NB4 (cell line): ENCODE measurements at regions not wholly inside any gene's neighbourhood (a gene's known extent, or its start where the extent isn't known, plus 50 kb on each side); places are given as distances from the start of the nearest gene placed in this dataset.
A peak's percentile ranks its signal among the peaks of the same experiment; 100 is the strongest.

Experiments used
- DNase-seq: peaks from one replicate; pipeline ENCODE4 v3.0.0; 2010; ENCODE audit warnings: low read depth
- H3K4me3 ChIP-seq: one replicate; pipeline ENCODE4 v1.5.1; 2011; ENCODE audit warnings: mild to moderate bottlenecking, low read depth, low read length, moderate library complexity
- MYC ChIP-seq: IDR thresholded peaks from 2 replicates; pipeline ENCODE4 v1.6.1; 2011; ENCODE audit warnings: low read depth, low read length
- POLR2A ChIP-seq: IDR thresholded peaks from 2 replicates; pipeline ENCODE4 v1.6.1; 2011; ENCODE audit warnings: mild to moderate bottlenecking; ENCODE audit not compliant: insufficient read length; ENCODE audit errors: extremely low read depth
- TF ChIP-seq, protein P1 (sequence below): IDR thresholded peaks from one replicate; pipeline ENCODE4 v1.5.1; 2012; ENCODE audit warnings: low read depth, low read length
- TF ChIP-seq, protein P2 (sequence below): IDR thresholded peaks from 2 replicates; pipeline ENCODE4 v1.6.1; 2011; ENCODE audit warnings: low read depth, low read length

DNA sequence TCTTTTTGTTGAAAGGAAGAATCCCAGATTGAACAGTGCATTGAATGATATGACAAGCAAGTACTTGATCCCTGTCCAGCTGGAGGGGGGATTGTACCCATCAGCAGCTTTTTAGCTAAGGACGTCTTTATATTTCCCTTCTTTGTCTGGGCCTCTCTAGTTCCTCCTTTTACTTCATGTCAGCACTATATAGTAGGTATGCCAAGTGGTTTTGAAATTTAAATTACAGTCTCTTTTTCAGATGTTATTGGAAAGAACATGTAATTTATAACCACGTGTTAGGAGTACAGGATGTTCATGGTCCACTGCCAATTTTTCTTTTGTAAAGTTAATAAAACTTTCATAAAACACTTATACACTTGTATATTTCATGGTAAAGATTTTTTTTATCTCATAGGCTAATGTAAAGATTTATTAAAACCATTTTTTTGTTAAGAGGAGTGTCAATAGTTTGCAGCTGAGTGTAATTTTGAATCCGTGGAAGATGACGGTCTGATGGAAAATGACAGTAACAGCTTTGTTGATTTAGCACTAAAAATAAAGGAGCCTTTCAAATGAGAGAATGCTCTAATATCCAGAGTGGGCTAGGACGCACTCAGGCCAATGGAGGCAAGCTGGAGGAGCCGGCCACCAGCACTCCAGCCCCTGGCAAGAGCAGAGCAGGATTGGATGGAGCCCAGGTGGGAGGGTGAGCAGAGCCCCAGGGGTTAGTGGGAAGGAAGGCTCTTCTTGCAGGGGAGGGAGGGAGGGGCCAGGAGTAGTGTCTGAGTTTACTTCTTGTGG lies 488.3 kb downstream of the INSC start:
- TF ChIP-seq, protein P1, sequence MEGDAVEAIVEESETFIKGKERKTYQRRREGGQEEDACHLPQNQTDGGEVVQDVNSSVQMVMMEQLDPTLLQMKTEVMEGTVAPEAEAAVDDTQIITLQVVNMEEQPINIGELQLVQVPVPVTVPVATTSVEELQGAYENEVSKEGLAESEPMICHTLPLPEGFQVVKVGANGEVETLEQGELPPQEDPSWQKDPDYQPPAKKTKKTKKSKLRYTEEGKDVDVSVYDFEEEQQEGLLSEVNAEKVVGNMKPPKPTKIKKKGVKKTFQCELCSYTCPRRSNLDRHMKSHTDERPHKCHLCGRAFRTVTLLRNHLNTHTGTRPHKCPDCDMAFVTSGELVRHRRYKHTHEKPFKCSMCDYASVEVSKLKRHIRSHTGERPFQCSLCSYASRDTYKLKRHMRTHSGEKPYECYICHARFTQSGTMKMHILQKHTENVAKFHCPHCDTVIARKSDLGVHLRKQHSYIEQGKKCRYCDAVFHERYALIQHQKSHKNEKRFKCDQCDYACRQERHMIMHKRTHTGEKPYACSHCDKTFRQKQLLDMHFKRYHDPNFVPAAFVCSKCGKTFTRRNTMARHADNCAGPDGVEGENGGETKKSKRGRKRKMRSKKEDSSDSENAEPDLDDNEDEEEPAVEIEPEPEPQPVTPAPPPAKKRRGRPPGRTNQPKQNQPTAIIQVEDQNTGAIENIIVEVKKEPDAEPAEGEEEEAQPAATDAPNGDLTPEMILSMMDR, result no peak
- TF ChIP-seq MYC (no peak), POLR2A (no peak)
- TF ChIP-seq, protein P2, sequence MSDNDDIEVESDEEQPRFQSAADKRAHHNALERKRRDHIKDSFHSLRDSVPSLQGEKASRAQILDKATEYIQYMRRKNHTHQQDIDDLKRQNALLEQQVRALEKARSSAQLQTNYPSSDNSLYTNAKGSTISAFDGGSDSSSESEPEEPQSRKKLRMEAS, result 0 out of 2 replicates have a peak, but pooled peaks have one; percentile 7
- no peak for DNase-seq
- no peak overlapping the region for H3K4me3 ChIP-seq

DNA sequence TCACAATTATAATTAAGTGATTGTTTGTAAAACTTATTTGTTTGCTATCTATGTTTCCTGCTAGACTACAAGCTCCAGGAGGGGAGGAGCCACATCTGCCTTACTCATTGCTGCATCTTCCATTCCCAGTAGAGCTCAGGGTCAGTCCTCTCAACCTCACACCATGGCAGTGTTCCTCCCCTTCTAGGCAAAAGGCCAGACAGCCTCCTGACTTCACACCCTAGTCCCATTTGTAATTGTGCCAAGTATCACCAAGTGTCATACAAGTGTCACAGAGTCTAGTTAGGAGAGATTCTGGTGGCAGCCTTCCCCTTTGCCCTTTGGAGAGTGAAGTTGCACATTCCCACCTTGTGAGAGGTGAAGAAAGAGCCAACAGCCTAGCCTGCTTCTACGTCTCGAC lies 490.4 kb downstream of the INSC start:
- TF ChIP-seq POLR2A (no peak), MYC (no peak)
- TF ChIP-seq, protein P2, result no peak
- TF ChIP-seq, protein P1, result no peak
- H3K4me3 ChIP-seq, result no peak overlapping the region
- DNase-seq, result no peak

DNA sequence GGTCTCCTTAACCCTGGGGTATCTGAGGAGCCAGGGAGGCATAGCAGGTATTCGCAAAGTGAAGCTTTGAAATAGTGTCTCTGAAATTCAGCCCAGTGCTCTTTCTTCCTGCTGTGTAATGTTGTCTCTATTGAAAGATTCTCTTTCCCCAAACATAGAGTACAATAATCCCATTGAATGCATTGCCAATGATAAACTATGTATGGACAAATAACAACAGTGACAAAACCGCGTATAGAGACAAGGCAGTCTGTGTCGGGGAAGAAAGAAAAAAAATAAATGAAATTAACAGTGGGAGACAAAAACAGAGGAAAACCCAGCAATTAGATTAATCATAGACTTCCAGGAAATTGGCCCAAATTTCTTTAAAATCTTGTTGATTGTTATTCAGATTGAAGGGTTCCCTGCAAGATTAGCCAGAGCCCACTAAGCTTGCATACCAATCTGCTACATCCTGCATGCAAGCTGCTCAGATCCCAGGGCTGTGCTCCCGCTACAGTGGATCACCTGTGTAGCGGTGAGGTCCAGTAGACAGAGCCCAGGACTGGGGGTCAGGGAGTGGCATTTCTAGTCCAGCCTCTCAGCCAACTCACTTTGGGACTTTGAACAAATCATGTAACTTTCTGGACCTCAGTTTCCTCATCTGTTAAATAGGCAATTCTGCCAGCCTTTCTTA lies 492.8 kb downstream of the INSC start:
- DNase-seq, result no peak
- no peak overlapping the region for H3K4me3 ChIP-seq
- TF ChIP-seq POLR2A (no peak), MYC (no peak)
- TF ChIP-seq, protein P2, result no peak
- TF ChIP-seq, protein P1, result no peak

DNA sequence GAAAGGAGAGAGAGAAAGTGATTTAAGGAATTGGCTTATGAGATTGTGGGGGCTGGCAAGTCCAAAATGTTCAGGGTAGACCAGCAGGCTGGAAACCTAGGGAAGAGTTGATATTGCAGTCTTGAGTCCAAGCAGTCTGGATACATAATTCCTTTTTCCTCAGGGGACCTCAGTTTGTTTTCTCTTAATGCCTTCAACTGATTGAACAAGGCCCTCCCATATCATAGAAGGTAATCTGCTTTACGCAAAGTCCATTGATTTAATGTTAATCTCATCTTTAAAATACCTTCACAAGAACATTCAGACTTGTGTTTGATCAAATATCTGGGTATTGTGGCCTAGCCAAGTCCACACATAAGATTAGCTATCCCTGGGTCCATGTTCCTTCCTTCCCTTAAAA lies 494.7 kb downstream of the INSC start:
- no peak for DNase-seq
- H3K4me3 ChIP-seq, result no peak overlapping the region
- TF ChIP-seq POLR2A (no peak), MYC (no peak)
- TF ChIP-seq, protein P2, result no peak
- TF ChIP-seq, protein P1, result no peak

DNA sequence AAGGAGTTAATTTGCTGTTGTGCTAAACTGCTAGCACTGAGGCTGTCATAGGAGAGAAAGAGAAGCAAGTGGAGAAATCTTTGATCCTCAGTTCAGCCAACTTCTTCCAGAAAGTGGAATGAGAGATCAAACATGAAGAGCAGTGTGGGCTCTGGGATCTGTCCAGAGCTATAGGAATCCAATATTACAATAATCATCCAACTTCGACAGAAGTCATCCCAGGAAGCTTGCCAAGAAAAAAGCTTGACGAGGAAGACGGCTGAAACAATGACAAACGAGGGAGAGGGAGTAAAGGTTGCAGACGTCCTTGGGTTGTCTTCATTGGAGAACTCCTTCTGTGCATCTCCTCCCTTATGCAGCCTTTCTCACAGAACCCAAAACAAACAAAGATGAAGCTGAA lies 496.2 kb downstream of the INSC start:
- no peak overlapping the region for H3K4me3 ChIP-seq
- TF ChIP-seq, protein P1, result no peak
- no peak for TF ChIP-seq MYC
- no peak for TF ChIP-seq POLR2A
- TF ChIP-seq, protein P2, result no peak
- no peak for DNase-seq

DNA sequence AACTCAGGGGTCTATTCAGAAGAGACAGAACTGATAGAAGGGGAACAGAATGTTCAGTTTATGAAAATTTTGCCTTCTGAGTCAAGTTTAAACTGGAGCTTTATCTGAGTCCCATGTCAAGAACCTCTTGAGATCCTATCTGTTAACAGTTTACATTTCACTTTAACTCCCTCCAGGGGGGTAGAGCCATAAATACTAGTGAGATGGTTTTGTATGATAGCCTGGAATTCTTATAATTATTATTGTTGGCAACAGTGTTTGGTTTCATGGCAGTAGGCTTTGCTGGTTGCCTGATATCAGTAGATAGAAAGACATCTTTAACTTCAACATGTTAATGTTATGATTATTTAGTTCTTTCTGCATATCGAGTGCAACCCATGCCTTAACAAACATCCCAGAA lies 498.5 kb downstream of the INSC start:
- no peak overlapping the region for H3K4me3 ChIP-seq
- TF ChIP-seq, protein P1, result no peak
- TF ChIP-seq POLR2A (no peak), MYC (no peak)
- TF ChIP-seq, protein P2, result no peak
- no peak for DNase-seq
